ENCODE measurements at regions not wholly inside any gene's neighbourhood (a gene's known extent, or its start where the extent isn't known, plus 50 kb on each side); places are given as distances from the start of the nearest gene placed in this dataset.

DNA sequence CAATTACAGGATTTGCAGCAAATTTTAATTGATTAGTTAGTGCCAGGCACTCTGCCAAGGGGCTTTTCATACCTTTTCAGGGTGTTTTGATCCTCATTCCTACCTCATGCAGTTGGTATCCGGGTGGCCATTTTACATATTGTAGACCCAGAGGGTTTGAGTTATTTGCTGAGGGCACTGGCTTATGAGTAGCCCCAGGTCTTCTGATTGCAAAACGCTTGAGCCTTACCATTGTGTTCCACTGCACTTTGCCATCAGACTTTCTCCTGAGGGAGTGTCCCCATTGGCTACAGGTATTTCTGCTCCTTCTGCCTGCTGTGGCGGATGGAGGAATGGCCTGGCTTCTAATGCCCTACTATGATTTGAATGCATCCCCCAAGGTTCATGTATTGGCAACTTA lies 257.8 kb upstream of the CRY1 start:
- no peak for FAIRE-seq

DNA sequence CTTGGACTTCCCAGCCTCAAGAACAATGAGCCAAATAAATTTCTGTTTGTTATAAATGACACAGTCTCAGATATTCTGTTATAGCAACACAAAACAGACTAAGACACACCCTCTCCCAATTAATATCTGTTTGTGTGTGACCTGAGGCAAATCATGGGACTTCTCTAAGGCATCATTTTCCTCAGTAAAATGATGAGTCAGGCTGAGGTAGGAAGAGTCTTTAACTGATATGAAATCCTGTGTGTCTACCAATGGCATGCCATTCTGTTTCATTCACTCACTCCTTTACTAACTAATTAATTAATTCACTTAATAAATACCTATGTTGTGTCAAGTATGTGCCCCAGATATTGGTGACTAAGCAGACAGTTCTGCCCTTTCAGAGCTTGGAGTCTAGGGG lies 258.4 kb upstream of the CRY1 start:
- no peak for FAIRE-seq

DNA sequence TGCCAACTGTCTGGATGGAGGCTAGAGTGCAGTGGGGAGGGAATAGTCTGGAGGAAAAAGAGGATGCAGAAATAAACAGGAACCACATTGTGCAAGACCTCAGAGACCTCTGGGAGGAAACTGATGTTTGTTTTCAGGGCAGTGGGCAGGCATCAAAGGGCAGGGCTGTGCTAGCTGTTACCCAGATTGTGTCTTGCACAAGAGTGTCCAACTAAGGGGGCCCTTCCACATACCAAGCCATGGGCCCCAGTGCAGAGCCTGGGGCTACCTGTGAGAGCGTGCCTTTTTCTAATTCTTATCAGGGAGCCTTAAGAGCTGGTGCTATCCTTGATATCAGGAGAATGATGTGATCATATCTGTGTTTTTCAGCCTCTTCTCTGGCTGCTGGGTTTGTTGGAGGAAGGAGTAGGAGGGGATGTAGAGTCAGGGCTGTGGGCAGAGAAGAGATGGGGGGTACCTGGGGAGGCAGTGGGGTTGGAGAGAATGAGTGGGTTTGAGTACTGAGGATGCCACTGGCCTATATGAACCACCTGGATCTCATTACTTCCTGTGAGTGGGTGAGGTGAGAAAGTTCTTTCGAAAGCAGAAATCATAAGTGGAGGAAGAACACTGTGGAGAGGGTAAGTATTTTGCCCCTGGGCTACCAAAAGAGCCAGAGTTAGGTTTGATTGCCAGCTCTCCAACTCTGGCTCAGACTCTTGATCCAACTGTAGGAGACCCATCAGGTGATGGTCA lies 259.2 kb upstream of the CRY1 start:
- FAIRE-seq = no peak

DNA sequence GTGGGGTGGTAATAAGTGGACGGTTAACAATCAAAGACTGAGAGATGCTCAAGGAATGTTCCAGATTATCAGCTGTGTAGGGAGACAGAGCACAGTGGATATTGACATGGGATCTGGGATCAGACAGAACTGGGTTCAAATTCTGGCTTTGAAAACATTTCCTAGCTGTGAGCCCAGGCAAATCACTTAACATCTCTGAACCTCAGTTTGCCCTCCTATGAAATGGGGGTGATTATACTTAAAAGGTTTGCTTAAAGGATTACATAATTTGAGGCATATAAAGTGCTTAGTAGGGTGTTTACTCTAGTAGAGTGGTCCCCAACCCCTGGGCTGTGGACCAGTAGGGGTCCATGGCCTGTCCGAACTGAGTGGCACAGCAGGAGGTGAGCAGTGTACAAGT lies 260.0 kb upstream of the CRY1 start:
- no peak for FAIRE-seq

DNA sequence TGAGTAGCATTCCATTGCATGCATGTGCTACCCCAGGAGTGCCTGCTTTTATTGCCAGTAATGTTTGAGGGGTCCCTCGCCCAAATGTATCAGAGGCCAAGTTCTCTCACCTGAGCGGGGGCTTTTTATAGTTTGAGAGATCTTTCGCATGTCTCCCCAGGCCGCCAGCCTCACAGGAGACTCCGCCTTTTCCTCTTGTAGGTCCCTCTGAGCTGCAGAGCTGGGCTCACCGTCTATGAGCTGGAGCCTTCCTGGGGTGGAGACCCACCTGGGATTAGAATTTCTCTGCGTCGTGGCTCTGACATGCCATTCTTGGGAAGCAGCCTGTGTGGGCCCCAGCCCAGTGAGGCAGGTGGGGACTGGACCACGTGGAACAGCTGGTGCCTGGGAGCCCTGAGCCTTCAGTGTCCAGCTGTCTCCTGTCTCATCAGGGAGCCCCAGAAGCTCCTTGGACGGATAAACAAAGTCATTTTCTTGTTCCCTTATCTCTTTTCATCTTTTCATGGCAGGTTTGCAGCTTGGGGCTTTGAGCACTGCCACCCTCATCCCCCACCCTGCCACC lies 261.7 kb upstream of the CRY1 start:
- no peak for FAIRE-seq

DNA sequence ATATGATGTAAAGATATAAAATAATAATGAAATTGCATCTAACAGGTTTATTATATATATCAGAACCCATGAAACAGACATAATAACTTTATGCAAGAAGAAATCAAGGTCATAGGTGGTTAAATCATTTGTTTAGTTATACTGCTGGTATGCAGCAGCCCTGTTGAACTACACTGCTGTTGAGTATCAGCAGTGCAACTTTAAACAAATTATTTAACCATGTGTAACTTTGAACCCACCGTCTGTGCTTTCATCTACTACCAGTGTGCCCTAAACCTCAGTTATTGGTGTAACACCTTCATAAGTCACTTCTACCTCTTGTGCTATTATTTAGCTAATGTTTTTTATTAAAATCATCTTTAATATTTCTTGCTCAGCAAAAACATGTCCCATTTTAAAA lies 262.3 kb upstream of the CRY1 start:
- no peak for FAIRE-seq

DNA sequence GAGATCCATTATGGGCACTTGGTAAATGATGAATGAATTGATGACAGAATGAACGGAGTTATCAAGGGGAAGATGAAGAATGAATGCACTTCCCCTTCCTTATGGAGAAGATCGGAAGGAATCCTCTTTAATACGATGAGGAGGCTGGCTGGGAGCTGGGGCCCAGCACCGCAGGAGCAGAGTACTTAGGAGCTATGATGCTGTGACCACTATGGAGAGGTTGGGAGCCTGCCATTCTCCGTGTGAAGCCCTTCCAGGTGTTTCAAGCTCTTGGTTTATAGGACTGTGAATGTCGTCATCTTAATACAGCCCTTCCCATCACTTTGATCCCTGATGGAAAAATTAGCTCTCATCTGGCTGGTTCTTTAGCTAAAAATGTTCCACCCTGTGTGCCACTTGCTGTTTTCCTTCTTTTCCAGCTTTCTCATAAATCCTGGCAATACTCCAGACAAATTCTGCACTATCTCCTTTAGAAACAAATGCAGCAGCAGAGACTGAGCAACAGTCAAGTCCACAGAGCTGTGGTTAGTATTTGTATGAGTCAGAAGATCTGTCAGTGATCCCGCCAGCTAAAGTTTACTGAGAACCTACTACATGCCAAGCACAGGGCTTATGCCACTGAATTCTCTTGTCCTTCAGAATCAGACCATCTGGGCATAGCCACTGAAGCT lies 263.1 kb upstream of the CRY1 start:
- FAIRE-seq = no peak

DNA sequence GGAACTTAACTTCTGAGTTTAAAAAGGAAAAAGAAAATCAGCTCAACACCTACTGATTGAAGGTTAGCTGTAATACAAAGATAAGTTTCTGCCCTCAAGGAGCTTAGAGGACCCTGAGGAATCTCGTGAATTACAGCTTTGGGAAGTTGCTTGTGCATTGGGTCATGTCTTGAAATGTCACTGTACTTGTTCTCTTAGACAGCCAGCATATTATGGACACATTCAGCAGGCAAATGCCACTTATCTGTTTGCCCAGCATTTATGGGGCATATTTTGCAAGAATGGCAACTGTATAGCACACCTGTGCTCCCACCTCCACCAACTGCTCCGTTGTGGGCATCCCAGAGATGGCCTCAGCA lies 263.6 kb upstream of the CRY1 start:
- no peak for FAIRE-seq

DNA sequence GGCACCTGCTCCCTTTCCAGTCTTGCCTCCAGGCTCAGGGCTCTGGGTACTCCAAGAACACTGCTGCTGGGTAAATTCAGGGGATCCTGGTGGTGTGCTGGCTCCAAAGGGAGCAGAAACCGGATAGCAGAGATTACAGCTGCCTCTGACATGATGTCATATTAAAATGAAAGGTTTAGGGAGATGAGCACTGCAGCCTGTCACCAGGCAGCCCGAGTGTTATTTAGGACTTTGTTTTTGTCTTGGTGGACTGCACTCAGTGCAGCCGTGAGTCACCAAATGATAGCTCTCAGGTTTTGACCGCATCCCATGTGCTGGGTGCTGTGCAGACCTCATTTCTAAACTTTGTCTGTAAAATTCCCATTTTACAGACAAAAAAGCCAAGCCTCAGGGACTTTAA lies 266.0 kb upstream of the CRY1 start:
- no peak for FAIRE-seq

DNA sequence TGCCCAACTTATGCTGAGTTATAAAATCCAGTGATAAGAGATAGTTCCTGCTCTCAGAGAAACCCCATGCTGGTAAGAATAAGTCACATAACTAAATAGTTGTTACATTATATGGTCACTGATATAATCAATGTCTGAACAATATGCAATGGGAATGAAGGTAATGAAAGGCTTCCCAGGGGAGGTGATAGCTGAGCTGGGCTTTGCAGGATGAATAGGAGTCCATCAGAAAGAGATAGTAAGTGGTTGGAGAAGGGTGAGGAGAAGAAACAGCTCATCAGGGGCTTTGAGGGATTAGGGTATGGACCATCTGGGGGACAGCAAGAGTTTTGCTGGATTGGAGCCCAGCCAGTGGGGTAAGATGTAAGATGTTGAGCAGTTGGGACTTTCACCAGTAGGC lies 266.7 kb upstream of the CRY1 start:
- FAIRE-seq = no peak

DNA sequence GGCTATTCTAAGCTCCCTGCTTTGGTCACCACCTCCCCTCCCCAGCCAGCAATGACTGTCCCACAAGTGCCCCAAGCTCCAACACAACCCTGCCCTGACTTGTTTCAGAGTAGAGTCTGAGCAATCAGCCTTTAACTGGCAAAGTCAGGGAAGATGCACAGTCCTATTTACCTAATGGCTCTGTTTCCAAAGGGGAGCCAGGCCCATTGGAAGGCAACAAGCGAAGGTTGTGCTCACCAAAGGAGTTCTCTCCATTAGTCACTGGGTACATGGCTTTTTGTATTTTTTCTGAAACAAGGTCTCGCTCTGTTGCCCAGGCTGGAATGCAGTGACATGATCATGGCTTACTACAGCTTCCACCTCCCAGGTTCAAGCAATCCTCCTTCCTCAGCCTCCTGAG lies 267.1 kb upstream of the CRY1 start:
- FAIRE-seq = no peak

DNA sequence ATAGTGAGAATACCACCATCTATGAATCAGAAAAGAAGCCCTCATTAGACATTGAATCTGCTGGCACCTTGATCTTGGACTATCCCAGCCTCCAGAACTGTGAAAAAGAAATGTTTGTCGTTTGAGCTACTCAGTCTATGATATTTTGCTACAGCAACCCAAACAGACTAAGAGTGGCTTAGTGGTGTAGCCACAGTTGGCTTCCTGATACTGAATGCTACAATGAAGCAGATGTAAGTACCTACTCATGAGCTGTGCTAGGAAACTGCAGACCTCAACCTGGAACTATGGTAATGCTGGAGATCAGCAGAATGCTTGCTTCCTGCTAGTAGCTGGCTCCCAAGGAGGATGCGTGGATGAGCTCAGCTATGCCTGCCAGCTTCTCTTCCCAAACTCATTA lies 268.6 kb upstream of the CRY1 start:
- no peak for FAIRE-seq

DNA sequence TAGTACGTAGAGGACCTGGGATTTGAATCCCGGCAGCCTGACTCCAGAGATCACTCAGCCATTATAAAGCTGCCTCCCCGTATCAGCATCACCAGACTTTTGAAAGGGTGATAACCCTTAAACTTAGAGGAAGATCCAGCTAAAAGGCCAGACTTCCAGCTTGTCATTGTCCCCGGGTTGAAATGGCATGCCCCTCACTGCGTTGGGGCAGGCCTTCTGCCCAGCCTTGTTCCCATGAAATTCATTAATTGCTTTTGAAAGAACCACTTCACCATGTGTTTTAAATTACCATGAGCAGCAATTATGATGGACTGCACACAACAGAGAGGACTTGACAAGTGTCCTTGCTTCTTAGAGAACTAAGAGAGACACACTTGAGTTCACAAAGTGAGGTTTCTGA lies 269.6 kb upstream of the CRY1 start:
- FAIRE-seq = no peak

DNA sequence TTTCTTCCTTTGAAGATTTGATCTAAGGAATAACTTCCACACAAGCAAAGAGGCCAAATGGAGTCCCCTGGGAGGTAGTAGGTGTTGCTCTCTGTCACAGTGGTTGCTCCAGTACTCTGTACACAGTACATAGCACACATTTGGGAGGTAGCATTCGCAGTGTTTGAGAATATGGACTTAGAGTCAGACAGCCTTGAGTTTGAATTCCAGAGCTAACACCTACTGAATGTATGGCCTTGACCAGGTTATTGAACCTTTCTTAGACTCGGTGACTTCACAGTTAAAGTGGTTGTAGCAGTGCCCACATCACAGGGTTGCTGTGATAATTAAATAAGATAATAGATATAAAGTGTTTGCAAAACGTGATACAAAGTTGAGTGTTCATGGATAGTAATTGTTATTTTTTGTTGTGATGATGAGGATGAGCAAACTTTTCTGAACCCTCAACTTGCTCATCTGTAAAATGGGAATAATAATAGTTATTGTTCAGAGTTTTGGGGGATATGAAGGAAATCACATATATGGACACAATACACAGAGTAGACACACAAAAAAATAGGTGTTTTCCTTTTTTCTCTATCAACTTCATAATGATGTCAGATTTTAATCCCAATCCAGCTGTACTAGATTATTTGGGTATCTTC lies 271.6 kb upstream of the CRY1 start:
- FAIRE-seq = no peak

DNA sequence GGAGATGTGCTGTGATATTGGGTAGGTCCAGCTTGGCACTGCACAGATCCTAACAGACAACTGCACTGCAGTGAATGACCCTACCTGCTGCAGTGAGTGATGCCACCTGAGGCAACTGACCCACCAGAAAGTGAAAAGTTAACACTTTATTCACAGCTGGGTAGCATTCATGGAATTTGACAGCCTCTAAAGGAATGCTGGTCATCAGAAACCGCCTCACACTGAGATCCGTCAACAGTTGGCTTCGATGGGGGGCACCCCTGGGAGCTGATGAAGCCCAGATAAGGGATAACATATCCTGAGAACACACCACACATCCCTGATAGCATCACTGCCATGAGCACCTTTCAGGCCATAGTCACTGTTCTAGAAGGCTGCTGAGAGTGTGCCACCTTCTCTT lies 272.4 kb upstream of the CRY1 start:
- no peak for FAIRE-seq

DNA sequence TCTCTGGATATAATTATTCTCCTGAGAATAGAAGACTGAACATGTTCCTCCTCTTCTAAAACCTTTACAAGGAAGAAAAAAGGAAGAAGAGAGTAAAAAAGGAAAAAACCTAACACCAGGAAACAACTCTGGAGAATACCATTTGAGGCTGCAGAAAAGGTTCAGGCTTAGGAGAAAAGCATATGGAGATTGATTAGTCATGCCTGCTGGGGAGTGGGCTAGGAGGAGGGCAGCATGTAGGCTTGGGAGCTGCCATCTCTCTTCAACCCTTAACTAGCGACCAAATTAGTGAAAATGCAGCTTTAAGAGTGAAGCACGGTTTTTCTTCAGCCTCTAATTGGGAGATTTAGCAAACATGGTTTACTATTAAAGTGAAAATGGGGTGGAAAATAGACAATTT lies 273.0 kb upstream of the CRY1 start:
- no peak for FAIRE-seq

DNA sequence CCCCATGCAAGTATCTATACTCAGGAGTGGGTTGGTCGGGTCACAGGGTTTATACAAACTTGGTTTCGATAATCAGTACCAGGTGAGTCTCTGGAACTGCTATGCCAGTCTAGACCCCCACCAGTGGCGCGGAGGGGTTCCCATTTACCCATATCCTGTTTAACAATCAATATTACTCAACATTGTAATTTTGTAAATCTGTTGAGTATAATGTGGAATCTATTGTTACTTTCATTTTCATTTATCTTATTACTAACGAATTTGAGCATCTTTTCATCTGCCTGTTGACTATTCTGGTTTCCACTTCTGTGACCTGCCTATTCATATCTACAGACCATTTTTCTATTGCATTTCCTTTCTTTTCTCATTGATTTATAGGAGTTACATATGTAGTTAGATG lies 275.2 kb upstream of the CRY1 start:
- no peak for FAIRE-seq

DNA sequence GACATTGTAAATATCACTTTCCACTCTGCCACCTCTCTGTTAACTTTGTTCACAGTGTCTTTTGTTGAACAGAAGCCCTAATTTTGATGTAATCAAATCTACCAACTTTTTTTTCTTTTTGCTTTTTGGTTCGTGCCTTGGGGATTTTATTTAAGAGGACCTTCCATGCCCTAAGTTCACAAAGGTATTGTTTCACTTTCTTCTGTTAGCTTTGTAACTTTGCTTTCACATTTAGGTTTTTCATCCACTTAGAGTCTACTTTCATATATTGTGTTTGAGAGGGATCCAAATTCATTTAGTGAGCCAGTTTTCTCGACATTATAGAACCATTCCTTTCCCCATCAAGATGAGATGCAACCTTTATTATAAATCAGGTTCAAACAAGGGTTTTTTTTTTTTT lies 275.7 kb upstream of the CRY1 start:
- no peak for FAIRE-seq

DNA sequence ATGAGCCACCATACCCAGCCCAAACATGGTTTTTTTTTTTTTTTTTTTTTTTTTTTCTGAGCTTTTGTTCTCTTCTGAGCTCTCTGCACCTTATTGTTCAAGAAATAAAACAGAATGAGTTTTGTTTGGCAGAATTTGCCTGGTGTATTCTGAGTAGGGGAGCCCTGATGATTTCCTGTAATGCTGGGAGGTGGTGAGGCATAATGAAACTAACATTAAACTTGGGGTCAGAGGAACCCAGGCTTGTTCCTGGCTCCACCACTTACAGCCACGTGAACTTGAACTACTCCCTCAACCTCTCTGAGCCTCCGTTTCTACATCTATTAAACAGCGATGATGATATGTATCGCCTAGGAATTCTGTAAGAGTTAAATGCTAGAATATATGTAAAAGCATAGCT lies 276.3 kb upstream of the CRY1 start:
- no peak for FAIRE-seq

DNA sequence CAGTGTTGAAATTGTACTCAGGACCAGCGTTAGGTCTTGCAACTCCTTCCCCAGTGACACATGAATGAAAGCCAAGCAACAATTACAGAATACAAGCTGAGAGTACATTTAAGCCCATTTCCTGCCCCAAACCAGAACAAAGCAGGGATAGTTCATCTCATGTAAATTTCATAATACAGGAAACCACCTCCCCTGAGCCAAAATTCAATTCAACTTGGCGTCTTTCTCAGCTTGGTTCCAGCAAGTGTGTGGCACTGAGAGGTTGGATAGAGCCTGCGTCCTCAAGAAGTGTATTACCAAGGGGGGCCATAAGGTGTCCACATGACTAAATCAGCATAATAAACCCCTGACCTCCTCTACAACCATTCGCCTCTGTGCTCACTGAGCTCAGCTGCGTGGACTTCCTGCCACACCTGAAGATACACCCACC lies 278.9 kb upstream of the CRY1 start:
- FAIRE-seq = no peak

DNA sequence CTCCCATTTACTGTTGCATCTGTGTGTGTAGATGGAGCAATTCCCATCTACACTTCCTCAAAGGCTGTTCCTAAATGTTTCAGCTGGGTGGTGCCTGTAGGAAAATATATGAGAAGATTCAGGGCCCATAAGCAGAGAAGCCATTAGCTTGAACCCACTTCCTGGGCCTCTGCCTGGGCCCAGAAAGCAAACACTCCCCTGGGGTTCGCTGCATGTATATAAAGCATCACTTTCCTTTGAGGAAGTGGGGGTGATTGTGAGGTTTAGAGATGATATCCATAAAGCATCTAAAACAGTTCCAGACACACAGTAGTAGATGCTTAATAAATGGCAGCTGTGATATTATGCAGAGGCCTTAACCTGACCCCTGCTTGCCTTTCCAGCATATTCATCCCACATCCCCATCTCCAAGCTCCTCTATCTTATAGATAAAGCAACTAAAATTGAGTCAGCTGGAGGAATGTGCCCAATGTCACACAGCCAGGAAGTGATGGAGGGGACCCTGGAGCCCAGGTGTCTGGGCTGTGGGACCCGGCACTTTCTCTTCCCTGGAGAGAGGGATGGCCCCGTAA lies 280.0 kb upstream of the CRY1 start:
- no peak for FAIRE-seq

DNA sequence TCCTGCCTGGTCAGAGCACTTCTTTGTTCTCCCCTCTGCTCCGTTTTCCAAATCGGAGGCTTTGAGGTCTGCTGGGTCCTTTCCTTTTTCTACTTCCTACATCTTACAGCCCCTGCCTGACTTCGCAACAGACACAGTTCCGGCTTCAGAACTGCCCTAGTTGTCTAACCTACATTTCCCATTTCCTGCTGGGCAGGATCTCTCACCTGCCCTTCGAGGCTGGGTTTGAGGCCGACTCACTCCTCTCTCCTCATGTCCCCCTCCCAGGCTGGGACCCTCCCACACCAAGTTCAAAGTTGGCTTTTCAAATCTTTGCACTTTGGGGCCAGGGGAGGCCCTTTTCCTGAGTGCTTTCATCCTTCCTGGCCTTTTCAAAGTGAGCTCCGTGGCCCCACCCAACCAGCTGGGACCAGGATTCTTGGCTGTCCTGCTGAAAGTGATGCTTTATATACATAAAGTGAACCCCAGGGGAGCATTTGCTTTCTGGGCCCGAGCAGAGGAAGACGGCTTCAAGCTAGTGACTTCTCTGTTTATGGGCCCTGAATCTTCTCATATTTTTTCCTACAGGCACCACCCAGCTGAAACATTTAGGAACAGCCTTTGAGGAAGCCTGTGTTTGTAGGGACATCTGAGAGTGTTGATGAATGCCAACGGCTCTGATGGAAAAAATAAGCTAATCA lies 281.0 kb upstream of the CRY1 start:
- FAIRE-seq = no peak

DNA sequence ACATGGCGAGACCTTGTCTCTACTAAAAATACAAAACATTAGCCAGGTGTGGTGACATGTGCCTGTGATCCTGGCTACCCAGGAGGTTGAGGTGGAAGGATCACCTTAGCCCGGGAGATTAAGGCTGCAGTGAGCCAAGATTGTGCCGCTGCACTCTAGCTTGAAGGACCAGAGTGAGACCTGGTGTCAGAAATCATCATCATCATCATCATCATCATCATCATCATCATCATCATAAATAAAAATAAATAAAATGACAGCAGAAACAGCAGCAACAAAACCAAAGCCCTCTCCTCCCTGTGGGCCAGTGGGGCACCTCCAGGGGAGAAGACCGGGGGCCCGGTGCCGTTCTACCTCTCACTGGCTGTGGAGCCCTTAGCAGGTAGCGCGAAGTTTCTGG lies 281.9 kb upstream of the CRY1 start:
- no peak for FAIRE-seq
